B cell (primary cell): ENCODE measurements at regions not wholly inside any gene's neighbourhood (a gene's known extent, or its start where the extent isn't known, plus 50 kb on each side); places are given as distances from the start of the nearest gene placed in this dataset.

Experiments
- ATAC-seq: fragments of 200-7000 bp; cut with Tn5 transposase; one replicate; pipeline ENCODE4 v1.10.0; 2021; ENCODE audit warnings: low read depth, mild to moderate bottlenecking, moderate number of reproducible peaks, moderate library complexity
- CTCF ChIA-PET: fragments of 350-600 bp; sonication (Branson Sonifier 250); formaldehyde crosslinking; loops from one replicate; lab custom pipeline; 2021; ENCODE audit warnings: antibody characterized with exemption, inconsistent platforms; lab: Charles Lee
- POLR2A ChIA-PET: fragments of 350-600 bp; sonication (Branson Sonifier 250); formaldehyde crosslinking; loops from one replicate; lab custom pipeline; 2021; ENCODE audit warnings: antibody characterized with exemption; lab: Charles Lee
- DNase-seq: peaks from one replicate; pipeline ENCODE4 v3.0.0; 2013
- H2AFZ ChIP-seq: 2 replicates; pipeline ENCODE4 v1.6.1; 2012; ENCODE audit warnings: mild to moderate bottlenecking, low read depth, low read length; ENCODE audit not compliant: insufficient read depth, poor library complexity, severe bottlenecking
- H3K27ac ChIP-seq, 2 donors: 1 replicate in 1 of 2; 2 replicates in 1 of 2; pipeline ENCODE4 v1.5.1; 2012 to 2013; ENCODE audit warnings: low read length in 2 of 2, mild to moderate bottlenecking in 2 of 2, moderate library complexity in 1 of 2
- H3K27me3 ChIP-seq, 4 experiments: fragments of 200-600 bp in 1 of 4; sonication (generic) in 1 of 4; replicated peaks in 1 of 4; 1 replicate in 2 of 4; 2 replicates in 2 of 4; pipeline versions ENCODE4 v1.6.1 to v1.7.0; 2013 to 2016; ENCODE audit warnings: low read length in 3 of 4, mild to moderate bottlenecking in 2 of 4, mixed read lengths in 1 of 4, moderate library complexity in 1 of 4; ENCODE audit not compliant: insufficient read depth in 4 of 4, control insufficient read depth in 3 of 4; ENCODE audit errors: control extremely low read depth in 1 of 4
- H3K36me3 ChIP-seq, 2 experiments: replicated peaks in 1 of 2; 1 replicate in 1 of 2; 2 replicates in 1 of 2; pipeline versions ENCODE4 v1.6.1 to v1.7.1; 2013; ENCODE audit warnings: low read length in 1 of 2; ENCODE audit not compliant: insufficient read depth in 2 of 2, control insufficient read depth in 1 of 2; ENCODE audit errors: control extremely low read depth in 1 of 2, extremely low read depth in 1 of 2
- H3K4me1 ChIP-seq, 2 donors: fragments of 200-600 bp in 1 of 2; sonication (generic) in 1 of 2; 1 replicate in 1 of 2; 2 replicates in 1 of 2; pipeline versions ENCODE4 v1.5.1 to v1.6.1; 2013 to 2017; ENCODE audit warnings: low read length in 2 of 2; ENCODE audit not compliant: control insufficient read depth in 2 of 2, insufficient read depth in 2 of 2
- H3K4me2 ChIP-seq: replicated peaks from 2 replicates; pipeline ENCODE3; 2012; ENCODE audit warnings: mild to moderate bottlenecking, low read depth, low read length; ENCODE audit not compliant: poor library complexity, severe bottlenecking
- H3K4me3 ChIP-seq, 5 experiments: fragments of 200-600 bp in 1 of 5; sonication (generic) in 1 of 5; 1 replicate in 3 of 5; 2 replicates in 2 of 5; pipeline versions ENCODE4 v1.5.1 to v1.7.0; 2011 to 2016; ENCODE audit warnings: low read length in 4 of 5, mild to moderate bottlenecking in 4 of 5, low read depth in 2 of 5, control low read depth in 1 of 5, moderate library complexity in 1 of 5; ENCODE audit not compliant: insufficient read depth in 1 of 5; ENCODE audit errors: control extremely low read depth in 1 of 5, extremely low read depth in 1 of 5
- H3K79me2 ChIP-seq: fragments of 200-600 bp; sonication (generic); one replicate; pipeline ENCODE4 v1.6.0; 2016; ENCODE audit warnings: low read length; ENCODE audit not compliant: control insufficient read depth, insufficient read depth
- H3K9ac ChIP-seq: fragments of 200-600 bp; sonication (generic); 2 replicates; pipeline ENCODE4 v1.6.1; 2017; ENCODE audit warnings: mild to moderate bottlenecking, low read length, moderate library complexity
- H3K9me3 ChIP-seq, 3 donors: one replicate each; pipeline versions ENCODE4 v1.6.1 to v1.7.1; 2013; ENCODE audit warnings: low read length in 2 of 3; ENCODE audit not compliant: control insufficient read depth in 2 of 3, insufficient read depth in 1 of 3; ENCODE audit errors: control extremely low read depth in 1 of 3
- H4K20me1 ChIP-seq: 2 replicates; pipeline ENCODE4 v1.6.0; 2012; ENCODE audit warnings: mild to moderate bottlenecking, low read length; ENCODE audit not compliant: insufficient read depth, control insufficient read depth, poor library complexity, severe bottlenecking
- H3K27ac Mint-ChIP-seq: one replicate; pipeline ENCODE4 v1.8.0; 2021; ENCODE audit warnings: mixed read lengths
- H3K27me3 Mint-ChIP-seq: one replicate; pipeline ENCODE4 v1.8.0; 2021; ENCODE audit warnings: mixed read lengths
- H3K4me1 Mint-ChIP-seq: one replicate; pipeline ENCODE4 v1.8.0; 2021; ENCODE audit warnings: mixed read lengths
- H3K4me3 Mint-ChIP-seq: one replicate; pipeline ENCODE4 v1.8.0; 2021; ENCODE audit warnings: mixed read lengths
- H3K9me3 Mint-ChIP-seq: one replicate; pipeline ENCODE4 v1.8.0; 2022; ENCODE audit warnings: mixed read lengths; ENCODE audit not compliant: insufficient read depth
- EZH2 ChIP-seq: IDR thresholded peaks from 2 replicates; pipeline ENCODE4 v1.6.1; 2012; ENCODE audit warnings: borderline replicate concordance, low read depth, mild to moderate bottlenecking, moderate library complexity, low read length; ENCODE audit not compliant: insufficient read depth, poor library complexity, severe bottlenecking
- WGBS: methylation state at CpG from one replicate; pipeline ENCODE4 v1.1.5; 2013; ENCODE audit warnings: missing lambda C conversion rate; ENCODE audit not compliant: insufficient coverage; 5-methylcytosine and 5-hydroxymethylcytosine counted together
- intact Hi-C: fragments of 100-400 bp; cut with micrococcal nuclease; formaldehyde crosslinking; loops from one replicate; pipeline ENCODE4 v1.10.0; 2022
- TF ChIP-seq, protein P1 (sequence below): fragments of 200-600 bp; IDR thresholded peaks from one replicate; pipeline ENCODE4 v1.8.0; 2022; ENCODE audit warnings: antibody characterized with exemption, mild to moderate bottlenecking

DNA sequence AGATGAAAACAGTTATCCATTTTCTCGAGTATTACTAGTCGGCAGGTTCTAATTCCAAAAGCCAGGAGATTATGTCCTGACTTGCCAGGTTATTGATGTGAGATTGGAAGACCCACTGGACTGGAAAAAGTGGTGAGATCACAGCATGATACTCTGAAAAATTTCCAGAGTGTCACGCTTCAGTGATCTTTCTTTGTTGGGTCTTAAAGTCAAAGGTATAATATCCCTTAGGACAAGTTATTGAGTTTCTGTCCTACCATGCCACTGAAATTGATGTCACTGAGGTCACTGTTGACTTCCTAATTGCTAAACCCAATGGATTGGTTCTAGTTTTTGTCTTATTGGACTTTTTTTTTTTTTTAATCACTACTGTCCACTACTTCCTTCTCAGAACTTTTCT, 104.5 kb upstream of the GRAMD1B start:
- no peaks in the 10 kb centered on the region for H4K20me1 ChIP-seq

DNA sequence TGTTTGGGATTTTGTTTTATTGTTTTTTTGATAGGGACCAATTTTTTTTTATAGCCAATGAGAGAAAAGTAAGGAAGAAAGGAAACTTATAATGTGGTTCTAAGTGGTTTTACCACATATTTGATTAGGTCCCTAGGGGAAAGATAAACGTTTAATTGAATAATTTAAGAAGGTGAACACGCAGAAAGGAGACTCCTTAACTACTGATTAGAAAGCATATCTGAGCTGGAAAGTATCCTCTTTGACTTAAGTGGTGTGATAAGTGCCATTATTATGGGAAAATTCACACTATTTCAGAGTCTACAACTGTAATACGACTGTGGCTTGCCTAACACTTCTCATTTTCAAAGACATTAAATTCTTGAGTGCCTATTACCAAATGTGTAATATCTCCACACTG, 106.5 kb upstream of the GRAMD1B start:
- peaks cover 7% of the 10 kb centered on the region for H3K27me3 Mint-ChIP-seq
- no peaks in the 10 kb centered on the region for H3K9me3 Mint-ChIP-seq
- H3K4me1 Mint-ChIP-seq, result peaks cover 2% of the 10 kb centered on the region
- no peak overlapping the region for H3K4me3 ChIP-seq
- H3K27ac Mint-ChIP-seq, result no peak overlapping the region
- H3K4me2 ChIP-seq, result no peak overlapping the region
- no peaks in the 10 kb centered on the region for H4K20me1 ChIP-seq
- DNase-seq, result no peak
- no peak overlapping the region for H3K4me3 Mint-ChIP-seq
- POLR2A ChIA-PET, result no interaction called here
- no peak for TF ChIP-seq EZH2
- TF ChIP-seq, protein P1, sequence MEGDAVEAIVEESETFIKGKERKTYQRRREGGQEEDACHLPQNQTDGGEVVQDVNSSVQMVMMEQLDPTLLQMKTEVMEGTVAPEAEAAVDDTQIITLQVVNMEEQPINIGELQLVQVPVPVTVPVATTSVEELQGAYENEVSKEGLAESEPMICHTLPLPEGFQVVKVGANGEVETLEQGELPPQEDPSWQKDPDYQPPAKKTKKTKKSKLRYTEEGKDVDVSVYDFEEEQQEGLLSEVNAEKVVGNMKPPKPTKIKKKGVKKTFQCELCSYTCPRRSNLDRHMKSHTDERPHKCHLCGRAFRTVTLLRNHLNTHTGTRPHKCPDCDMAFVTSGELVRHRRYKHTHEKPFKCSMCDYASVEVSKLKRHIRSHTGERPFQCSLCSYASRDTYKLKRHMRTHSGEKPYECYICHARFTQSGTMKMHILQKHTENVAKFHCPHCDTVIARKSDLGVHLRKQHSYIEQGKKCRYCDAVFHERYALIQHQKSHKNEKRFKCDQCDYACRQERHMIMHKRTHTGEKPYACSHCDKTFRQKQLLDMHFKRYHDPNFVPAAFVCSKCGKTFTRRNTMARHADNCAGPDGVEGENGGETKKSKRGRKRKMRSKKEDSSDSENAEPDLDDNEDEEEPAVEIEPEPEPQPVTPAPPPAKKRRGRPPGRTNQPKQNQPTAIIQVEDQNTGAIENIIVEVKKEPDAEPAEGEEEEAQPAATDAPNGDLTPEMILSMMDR, result no peak
- no peaks in the 10 kb centered on the region for H3K9me3 ChIP-seq
- no CpG with 5 or more reads among the region's 3 CpGs for WGBS
- no peaks in the 10 kb centered on the region for H3K36me3 ChIP-seq
- H3K27ac ChIP-seq, result no peak overlapping the region
- H3K27me3 ChIP-seq, result peaks cover 0 to 4% (median 3%) of the 10 kb centered on the region in 4 experiments
- no peak for ATAC-seq
- no peak overlapping the region for H2AFZ ChIP-seq
- CTCF ChIA-PET, result no interaction called here
- H3K79me2 ChIP-seq, result no peaks in the 10 kb centered on the region
- intact Hi-C loops, result no loop called here
- no peak overlapping the region for H3K9ac ChIP-seq
- no peaks in the 10 kb centered on the region for H3K4me1 ChIP-seq

More for the DNA sequence above, 104.5 kb upstream of the GRAMD1B start:
- no peak overlapping the region for H3K9ac ChIP-seq
- H3K4me3 ChIP-seq, result no peak overlapping the region
- DNase-seq, result no peak
- H3K27ac ChIP-seq, result no peak overlapping the region
- peaks cover 4% of the 10 kb centered on the region for H3K27me3 Mint-ChIP-seq
- POLR2A ChIA-PET, result no interaction called here
- peaks cover 0 to 4% (median 3%) of the 10 kb centered on the region in 4 experiments for H3K27me3 ChIP-seq
- WGBS, result 95% methylated on average over 2 of the region's 3 CpGs
- CTCF ChIA-PET, result interaction anchor here (0.6 kb wide), 1 partner anchor 313 kb away, joined by 3 read pairs; no protein-coding TSS in a partner anchor
- ATAC-seq, result no peak
- no peaks in the 10 kb centered on the region for H3K79me2 ChIP-seq
- no peaks in the 10 kb centered on the region for H3K36me3 ChIP-seq
- H3K4me1 ChIP-seq, result no peaks in the 10 kb centered on the region
- H3K4me2 ChIP-seq, result no peak overlapping the region
- no peak overlapping the region for H2AFZ ChIP-seq
- TF ChIP-seq EZH2, result no peak
- TF ChIP-seq, protein P1, result no peak
- no peaks in the 10 kb centered on the region for H3K9me3 Mint-ChIP-seq
- intact Hi-C loops, result no loop called here
- no peak overlapping the region for H3K4me3 Mint-ChIP-seq
- H3K9me3 ChIP-seq, result no peaks in the 10 kb centered on the region
- H3K4me1 Mint-ChIP-seq, result peaks cover 2% of the 10 kb centered on the region
- H3K27ac Mint-ChIP-seq, result no peak overlapping the region
